Panc1 (cell line): ENCODE measurements at regions not wholly inside any gene's neighbourhood (a gene's known extent, or its start where the extent isn't known, plus 50 kb on each side); places are given as distances from the start of the nearest gene placed in this dataset.

Source experiments
- CTCF ChIP-seq: fragments of 450-650 bp; IDR thresholded peaks from 2 replicates; pipeline ENCODE4 v1.5.1; 2017; ENCODE audit warnings: mild to moderate bottlenecking
- TCF7L2 ChIP-seq: IDR thresholded peaks from 2 replicates; pipeline ENCODE4 v1.6.1; 2011; ENCODE audit warnings: mild to moderate bottlenecking, low read depth, low read length, inconsistent platforms

- TF ChIP-seq CTCF (no peak), TCF7L2 (no peak)
Measured at GRCh38 chr3:164186095-164186494, 892.2 kb downstream of the SI start.
